ENCODE measurements at regions not wholly inside any gene's neighbourhood (a gene's known extent, or its start where the extent isn't known, plus 50 kb on each side); places are given as distances from the start of the nearest gene placed in this dataset.

- H3K4me1 Mint-ChIP-seq: peaks cover 9 to 26% (median 13%) of the 10 kb centered on the region in 3 donors
- Histone ChIP-seq H3K27me3 (replicated peaks in 1 of 2; ENCODE audit: control insufficient read depth in 2 of 2, extremely low read depth in 1 of 2, insufficient read depth in 2 of 2, low read length in 1 of 2) (no peaks in the 10 kb centered on the region), H3K27ac (ENCODE audit: low read length) (no peak overlapping the region), H3K4me3 (ENCODE audit: control insufficient read depth in 1 of 2, extremely low read depth in 1 of 2, low read length in 1 of 2) (peak overlapping the region in 1 of 2 donors; percentile 6), H3K9me3 (no peaks in the 10 kb centered on the region), H3K4me1 (ENCODE audit: control insufficient read depth in 1 of 2, extremely low read depth in 1 of 2, insufficient read depth in 2 of 2, low read length in 2 of 2) (peaks cover 4 to 6% of the 10 kb centered on the region in 2 experiments), H3K36me3 (ENCODE audit: control insufficient read depth in 2 of 2, extremely low read depth in 1 of 2, insufficient read depth in 1 of 2, low read length in 1 of 2) (no peaks in the 10 kb centered on the region)
- H3K27me3 Mint-ChIP-seq: peaks cover 16 to 17% of the 10 kb centered on the region in 2 donors
- peak overlapping the region in 2 of 3 donors; percentile 7 to 56 for H3K4me3 Mint-ChIP-seq
- DNase-seq (no peak), ATAC-seq (replicated peaks in 1 of 4) (no peak)
- peak overlapping the region in 1 of 2 donors; percentile 7 for H3K27ac Mint-ChIP-seq
- no CpG with 5 or more reads among the region's 1 CpG for WGBS (ENCODE audit: insufficient coverage)
- no peaks in the 10 kb centered on the region for H3K36me3 Mint-ChIP-seq
- no peaks in the 10 kb centered on the region for H3K9me3 Mint-ChIP-seq
- ChIA-PET CTCF (interaction anchor here in 1 of 2 donors (0.6 kb wide), 1 partner anchor 1392 kb away, joined by 3 read pairs; no protein-coding TSS in a partner anchor), POLR2A (interaction anchor here in 1 of 2 donors (0.6 kb wide), 1 partner anchor 635 kb away, joined by 3 read pairs; no protein-coding TSS in a partner anchor)
These were observed 204.7 kb upstream of the HDAC9 start for GRCh38 chr7:18290865-18291264.

GRCh38 chr7:18292584-18292983 is 203.0 kb upstream of the HDAC9 start:
- ATAC-seq (replicated peaks in 1 of 4) (no peak), DNase-seq (no peak)
- no peaks in the 10 kb centered on the region for H3K36me3 Mint-ChIP-seq
- POLR2A ChIA-PET: no interaction called here
- Histone ChIP-seq H3K36me3 (ENCODE audit: control insufficient read depth in 2 of 2, extremely low read depth in 1 of 2, insufficient read depth in 1 of 2, low read length in 1 of 2) (no peaks in the 10 kb centered on the region), H3K27ac (ENCODE audit: low read length) (no peak overlapping the region), H3K9me3 (no peaks in the 10 kb centered on the region), H3K27me3 (replicated peaks in 1 of 2; ENCODE audit: control insufficient read depth in 2 of 2, extremely low read depth in 1 of 2, insufficient read depth in 2 of 2, low read length in 1 of 2) (no peaks in the 10 kb centered on the region), H3K4me3 (ENCODE audit: control insufficient read depth in 1 of 2, extremely low read depth in 1 of 2, low read length in 1 of 2) (no peak overlapping the region), H3K4me1 (ENCODE audit: control insufficient read depth in 1 of 2, extremely low read depth in 1 of 2, insufficient read depth in 2 of 2, low read length in 2 of 2) (peaks cover 4 to 6% of the 10 kb centered on the region in 2 experiments)
- H3K9me3 Mint-ChIP-seq: no peaks in the 10 kb centered on the region
- H3K4me3 Mint-ChIP-seq: no peak overlapping the region
- WGBS (ENCODE audit: insufficient coverage): 71% methylated on average over 1 of the region's 2 CpGs
- CTCF ChIA-PET: no interaction called here
- peaks cover 9 to 26% (median 13%) of the 10 kb centered on the region in 3 donors for H3K4me1 Mint-ChIP-seq
- H3K27me3 Mint-ChIP-seq: peaks cover 16 to 17% of the 10 kb centered on the region in 2 donors
- H3K27ac Mint-ChIP-seq: no peak overlapping the region

GRCh38 chr7:18293759-18294158 is 201.8 kb upstream of the HDAC9 start:
- H3K9me3 Mint-ChIP-seq: no peaks in the 10 kb centered on the region
- Histone ChIP-seq H3K27ac (ENCODE audit: low read length) (no peak overlapping the region), H3K4me3 (ENCODE audit: control insufficient read depth in 1 of 2, extremely low read depth in 1 of 2, low read length in 1 of 2) (no peak overlapping the region), H3K27me3 (replicated peaks in 1 of 2; ENCODE audit: control insufficient read depth in 2 of 2, extremely low read depth in 1 of 2, insufficient read depth in 2 of 2, low read length in 1 of 2) (no peaks in the 10 kb centered on the region), H3K36me3 (ENCODE audit: control insufficient read depth in 2 of 2, extremely low read depth in 1 of 2, insufficient read depth in 1 of 2, low read length in 1 of 2) (no peaks in the 10 kb centered on the region), H3K4me1 (ENCODE audit: control insufficient read depth in 1 of 2, extremely low read depth in 1 of 2, insufficient read depth in 2 of 2, low read length in 2 of 2) (peaks cover 4 to 6% of the 10 kb centered on the region in 2 experiments), H3K9me3 (no peaks in the 10 kb centered on the region)
- no peak for ATAC-seq (replicated peaks in 1 of 4)
- WGBS (ENCODE audit: insufficient coverage): no CpG with 5 or more reads among the region's 2 CpGs
- no peaks in the 10 kb centered on the region for H3K36me3 Mint-ChIP-seq
- peaks cover 16 to 17% of the 10 kb centered on the region in 2 donors for H3K27me3 Mint-ChIP-seq
- H3K4me1 Mint-ChIP-seq: peaks cover 9 to 26% (median 13%) of the 10 kb centered on the region in 3 donors
- CTCF ChIA-PET: no interaction called here
- no peak overlapping the region for H3K4me3 Mint-ChIP-seq
- no peak overlapping the region for H3K27ac Mint-ChIP-seq
- POLR2A ChIA-PET: no interaction called here
- DNase-seq: no peak

GRCh38 chr7:18294411-18294810 is 201.1 kb upstream of the HDAC9 start:
- peaks cover 16 to 17% of the 10 kb centered on the region in 2 donors for H3K27me3 Mint-ChIP-seq
- H3K9me3 ChIP-seq: no peaks in the 10 kb centered on the region
- no peaks in the 10 kb centered on the region for H3K9me3 Mint-ChIP-seq
- H3K4me1 Mint-ChIP-seq: peaks cover 9 to 23% (median 13%) of the 10 kb centered on the region in 3 donors
- 61% methylated on average over 3 of the region's 4 CpGs for WGBS (ENCODE audit: insufficient coverage)
- no peaks in the 10 kb centered on the region for H3K27me3 ChIP-seq (replicated peaks in 1 of 2; ENCODE audit: control insufficient read depth in 2 of 2, extremely low read depth in 1 of 2, insufficient read depth in 2 of 2, low read length in 1 of 2)
- H3K27ac ChIP-seq (ENCODE audit: low read length): no peak overlapping the region
- H3K4me3 Mint-ChIP-seq: no peak overlapping the region
- CTCF ChIA-PET: no interaction called here
- no peak overlapping the region for H3K27ac Mint-ChIP-seq
- ATAC-seq (replicated peaks in 1 of 4) (no peak), DNase-seq (no peak)
- H3K36me3 Mint-ChIP-seq: no peaks in the 10 kb centered on the region
- peaks cover 4 to 6% of the 10 kb centered on the region in 2 experiments for H3K4me1 ChIP-seq (ENCODE audit: control insufficient read depth in 1 of 2, extremely low read depth in 1 of 2, insufficient read depth in 2 of 2, low read length in 2 of 2)
- POLR2A ChIA-PET: no interaction called here
- H3K36me3 ChIP-seq (ENCODE audit: control insufficient read depth in 2 of 2, extremely low read depth in 1 of 2, insufficient read depth in 1 of 2, low read length in 1 of 2): no peaks in the 10 kb centered on the region
- no peak overlapping the region for H3K4me3 ChIP-seq (ENCODE audit: control insufficient read depth in 1 of 2, extremely low read depth in 1 of 2, low read length in 1 of 2)

- peaks cover 0 to 9% (median under 1%) of the 10 kb centered on the region in 3 donors for H3K4me1 Mint-ChIP-seq
- H3K9me3 ChIP-seq: no peaks in the 10 kb centered on the region
- H3K36me3 ChIP-seq (ENCODE audit: control insufficient read depth in 2 of 2, extremely low read depth in 1 of 2, insufficient read depth in 1 of 2, low read length in 1 of 2): no peaks in the 10 kb centered on the region
- H3K4me3 ChIP-seq (ENCODE audit: control insufficient read depth in 1 of 2, extremely low read depth in 1 of 2, low read length in 1 of 2): no peak overlapping the region
- peaks cover 0 to 4% of the 10 kb centered on the region in 2 experiments for H3K4me1 ChIP-seq (ENCODE audit: control insufficient read depth in 1 of 2, extremely low read depth in 1 of 2, insufficient read depth in 2 of 2, low read length in 2 of 2)
- ATAC-seq (replicated peaks in 1 of 4) (no peak), DNase-seq (peak in 1 of 35 experiments; percentile 4)
- peaks cover 6 to 17% of the 10 kb centered on the region in 2 donors for H3K27me3 Mint-ChIP-seq
- H3K9me3 Mint-ChIP-seq: no peaks in the 10 kb centered on the region
- H3K27me3 ChIP-seq (replicated peaks in 1 of 2; ENCODE audit: control insufficient read depth in 2 of 2, extremely low read depth in 1 of 2, insufficient read depth in 2 of 2, low read length in 1 of 2): no peaks in the 10 kb centered on the region
- ChIA-PET CTCF (no interaction called here), POLR2A (interaction anchor here in 1 of 2 donors (0.7 kb wide), 1 partner anchor 541 kb away, joined by 3 read pairs; no protein-coding TSS in a partner anchor)
- H3K27ac ChIP-seq (ENCODE audit: low read length): no peak overlapping the region
- no peaks in the 10 kb centered on the region for H3K36me3 Mint-ChIP-seq
- no peak overlapping the region for H3K4me3 Mint-ChIP-seq
- no peak overlapping the region for H3K27ac Mint-ChIP-seq
- no CpG with 5 or more reads among the region's 3 CpGs for WGBS (ENCODE audit: insufficient coverage)
These were observed 199.6 kb upstream of the HDAC9 start for GRCh38 chr7:18295781-18296423.

- Mint-ChIP-seq H3K4me1 (no peaks in the 10 kb centered on the region), H3K9me3 (no peaks in the 10 kb centered on the region), H3K36me3 (no peaks in the 10 kb centered on the region), H3K27ac (no peak overlapping the region), H3K27me3 (no peaks in the 10 kb centered on the region), H3K4me3 (no peak overlapping the region)
- ChIA-PET CTCF (no interaction called here), POLR2A (no interaction called here)
- no peak overlapping the region for H3K4me3 ChIP-seq (ENCODE audit: control insufficient read depth in 1 of 2, extremely low read depth in 1 of 2, low read length in 1 of 2)
- no peaks in the 10 kb centered on the region for H3K27me3 ChIP-seq (replicated peaks in 1 of 2; ENCODE audit: control insufficient read depth in 2 of 2, extremely low read depth in 1 of 2, insufficient read depth in 2 of 2, low read length in 1 of 2)
- no peaks in the 10 kb centered on the region for H3K9me3 ChIP-seq
- H3K27ac ChIP-seq (ENCODE audit: low read length): no peak overlapping the region
- no peaks in the 10 kb centered on the region for H3K4me1 ChIP-seq (ENCODE audit: control insufficient read depth in 1 of 2, extremely low read depth in 1 of 2, insufficient read depth in 2 of 2, low read length in 2 of 2)
- no peaks in the 10 kb centered on the region for H3K36me3 ChIP-seq (ENCODE audit: control insufficient read depth in 2 of 2, extremely low read depth in 1 of 2, insufficient read depth in 1 of 2, low read length in 1 of 2)
- 71% methylated on average over 1 of the region's 2 CpGs for WGBS (ENCODE audit: insufficient coverage)
- no peak for ATAC-seq (replicated peaks in 1 of 4)
- no peak for DNase-seq
These were observed 193.5 kb upstream of the HDAC9 start for GRCh38 chr7:18302097-18302496.
